IMR-90 (cell line): ENCODE measurements at regions not wholly inside any gene's neighbourhood (a gene's known extent, or its start where the extent isn't known, plus 50 kb on each side); places are given as distances from the start of the nearest gene placed in this dataset.

ENCODE experiments used
- ATAC-seq: fragments of 200-7000 bp; cut with Tn5 transposase; 2 replicates; pipeline ENCODE4 v1.9.1; 2020; ENCODE audit warnings: low read depth, mild to moderate bottlenecking, moderate library complexity
- BruUV-seq: library from RNA; stranded (reverse); fragments of 400-500 nt; replicated peaks from 2 replicates; lab custom pipeline; 2021; lab: Mats Ljungman, UMichigan
- CTCF ChIA-PET: fragments of 300-600 bp; formaldehyde crosslinking; extraction: SDS; loops from one replicate; lab custom pipeline; 2021; ENCODE audit warnings: antibody characterized with exemption; lab: Yijun Ruan, JAX
- POLR2A ChIA-PET: fragments of 300-600 bp; sonication (Branson Sonifier 250); formaldehyde crosslinking; loops from one replicate; lab custom pipeline; 2022; ENCODE audit warnings: antibody characterized with exemption; ENCODE audit not compliant: unreplicated experiment; lab: Charles Lee
- DNase-seq: peaks from one replicate; pipeline ENCODE4 v3.0.0; 2013
- H2AFZ ChIP-seq: replicated peaks from 2 replicates; pipeline ENCODE3; 2013; ENCODE audit warnings: low read length, mild to moderate bottlenecking; ENCODE audit not compliant: poor library complexity
- H2AK5ac ChIP-seq: 2 replicates; pipeline ENCODE4 v1.6.1; 2013; ENCODE audit warnings: low read depth, low read length, inconsistent platforms
- H2AK9ac ChIP-seq: replicated peaks from 2 replicates; pipeline ENCODE3; 2013; ENCODE audit warnings: mild to moderate bottlenecking, low read depth, low read length, moderate library complexity; ENCODE audit not compliant: poor library complexity
- H2BK120ac ChIP-seq: 2 replicates; pipeline ENCODE4 v1.6.1; 2013; ENCODE audit warnings: low read depth, low read length, inconsistent platforms
- H2BK15ac ChIP-seq: 3 replicates; pipeline ENCODE4 v1.6.1; 2013; ENCODE audit warnings: low read depth, low read length, inconsistent platforms
- H2BK20ac ChIP-seq: 2 replicates; pipeline ENCODE4 v1.6.1; 2013; ENCODE audit warnings: low read depth, mild to moderate bottlenecking, inconsistent platforms, low read length, moderate library complexity
- H2BK5ac ChIP-seq: 2 replicates; pipeline ENCODE4 v1.6.1; 2013; ENCODE audit warnings: mild to moderate bottlenecking, low read depth, low read length, inconsistent platforms; ENCODE audit not compliant: poor library complexity, severe bottlenecking
- H3K14ac ChIP-seq: replicated peaks from 2 replicates; pipeline ENCODE4 v1.6.1; 2013; ENCODE audit warnings: low read depth, low read length, inconsistent platforms
- H3K18ac ChIP-seq: 2 replicates; pipeline ENCODE4 v1.6.1; 2013; ENCODE audit warnings: low read depth, low read length, control low read depth
- H3K23ac ChIP-seq: 2 replicates; pipeline ENCODE4 v1.6.1; 2013; ENCODE audit warnings: low read depth, low read length, inconsistent platforms
- H3K27ac ChIP-seq: 2 replicates; pipeline ENCODE4 v1.5.1; 2013; ENCODE audit warnings: mild to moderate bottlenecking, control low read depth, low read length; ENCODE audit not compliant: insufficient read depth
- H3K27me3 ChIP-seq: 2 replicates; pipeline ENCODE4 v1.6.1; 2013; ENCODE audit warnings: low read length; ENCODE audit not compliant: control insufficient read depth, insufficient read depth
- H3K36me3 ChIP-seq: 2 replicates; pipeline ENCODE4 v1.6.1; 2013; ENCODE audit warnings: low read length, mixed read lengths; ENCODE audit not compliant: control insufficient read depth, insufficient read depth
- H3K4ac ChIP-seq: 2 replicates; pipeline ENCODE4 v1.6.1; 2013; ENCODE audit warnings: low read depth, low read length, inconsistent platforms
- H3K4me1 ChIP-seq: 2 replicates; pipeline ENCODE4 v1.6.1; 2013; ENCODE audit warnings: low read length, mixed read lengths; ENCODE audit not compliant: control insufficient read depth, insufficient read depth
- H3K4me2 ChIP-seq: 2 replicates; pipeline ENCODE4 v1.6.1; 2013; ENCODE audit warnings: low read depth, mild to moderate bottlenecking, control low read depth, low read length, moderate library complexity
- H3K4me3 ChIP-seq: 2 replicates; pipeline ENCODE4 v1.5.1; 2013; ENCODE audit warnings: low read depth, mild to moderate bottlenecking, control low read depth, low read length, moderate library complexity; ENCODE audit not compliant: insufficient read depth
- H3K56ac ChIP-seq: 2 replicates; pipeline ENCODE4 v1.6.1; 2013; ENCODE audit warnings: low read length, inconsistent platforms; ENCODE audit not compliant: insufficient read depth; ENCODE audit errors: extremely low read depth
- H3K79me1 ChIP-seq, 2 experiments: 2 replicates each; pipeline ENCODE4 v1.6.1; 2013; ENCODE audit warnings: low read length in 2 of 2, inconsistent platforms in 1 of 2, low read depth in 1 of 2
- H3K9ac ChIP-seq: 2 replicates; pipeline ENCODE4 v1.6.1; 2013; ENCODE audit warnings: low read depth, low read length, control low read depth
- H3K9me1 ChIP-seq: 2 replicates; pipeline ENCODE4 v1.6.1; 2013; ENCODE audit warnings: low read length, inconsistent platforms; ENCODE audit not compliant: insufficient read depth
- H3K9me3 ChIP-seq: 2 replicates; pipeline ENCODE4 v1.6.1; 2013; ENCODE audit warnings: low read length; ENCODE audit not compliant: control insufficient read depth, insufficient read depth
- H4K20me1 ChIP-seq: 2 replicates; pipeline ENCODE4 v1.6.1; 2013; ENCODE audit warnings: low read length, inconsistent platforms; ENCODE audit not compliant: insufficient read depth
- H4K5ac ChIP-seq: 2 replicates; pipeline ENCODE4 v1.6.1; 2013; ENCODE audit warnings: mild to moderate bottlenecking, low read depth, low read length, control low read depth
- H4K8ac ChIP-seq, 2 experiments: 2 replicates each; pipeline ENCODE4 v1.6.1; 2013; ENCODE audit warnings: low read depth in 2 of 2, low read length in 2 of 2, control low read depth in 1 of 2, inconsistent platforms in 1 of 2
- H4K91ac ChIP-seq: 2 replicates; pipeline ENCODE4 v1.6.1; 2013; ENCODE audit warnings: low read depth, low read length, inconsistent platforms; ENCODE audit not compliant: insufficient read depth
- CEBPB ChIP-seq: IDR thresholded peaks from 2 replicates; pipeline ENCODE4 v1.6.1; 2012; ENCODE audit warnings: low read depth, low read length, improper control_type of control experiment
- RFX5 ChIP-seq: IDR thresholded peaks from 2 replicates; pipeline ENCODE4 v1.8.0; 2012; ENCODE audit warnings: low read depth, mild to moderate bottlenecking, low read length, moderate library complexity
- WGBS, 2 experiments: methylation state at CpG; one replicate each; pipeline versions ENCODE4 v1.1.5 to v1.1.7; 2013; ENCODE audit warnings: missing lambda C conversion rate in 2 of 2; ENCODE audit not compliant: insufficient read length in 1 of 2; ENCODE audit errors: extremely low coverage in 2 of 2; 5-methylcytosine and 5-hydroxymethylcytosine counted together
- dilution Hi-C: fragments of 300-500 bp; cut with HindIII; formaldehyde crosslinking; loops from one replicate; pipeline ENCODE4 v1.14.3; 2018; ENCODE audit warnings: low sequenced_read_pairs; ENCODE audit not compliant: unreplicated experiment
- in situ Hi-C: fragments of 300-500 bp; cut with MboI; formaldehyde crosslinking; loops from 3 replicates; pipeline ENCODE4 v1.14.3; 2019; ENCODE audit warnings: low sequenced_read_pairs, inconsistent platforms, mixed read lengths
- intact Hi-C: fragments of 100-400 bp; cut with micrococcal nuclease; formaldehyde crosslinking; loops from 2 replicates; pipeline ENCODE4 v1.10.0; 2022

GRCh38 chr5:57685516-57686255 is 203.1 kb upstream of the ACTBL2 start:
- no peak overlapping the region for H3K18ac ChIP-seq
- ATAC-seq (no peak), DNase-seq (no peak)
- H3K27ac ChIP-seq = no peak overlapping the region
- no peak overlapping the region for H4K5ac ChIP-seq
- no peak overlapping the region for H3K23ac ChIP-seq
- no peak overlapping the region for H2AK5ac ChIP-seq
- H2BK5ac ChIP-seq = no peak overlapping the region
- no peak overlapping the region for H2AK9ac ChIP-seq
- H3K79me1 ChIP-seq = no peaks in the 10 kb centered on the region
- H3K9me1 ChIP-seq = no peaks in the 10 kb centered on the region
- peaks cover 1% of the 10 kb centered on the region for H3K4me1 ChIP-seq
- H4K20me1 ChIP-seq = no peaks in the 10 kb centered on the region
- no peak overlapping the region for H2BK20ac ChIP-seq
- WGBS, 2 experiments = no CpG with 5 or more reads among the region's 3 CpGs
- BruUV-seq = no TSS peak
- no peaks in the 10 kb centered on the region for H3K27me3 ChIP-seq
- H4K91ac ChIP-seq = no peak overlapping the region
- CTCF ChIA-PET = no interaction called here
- H3K4ac ChIP-seq = no peak overlapping the region
- H3K9ac ChIP-seq = no peak overlapping the region
- dilution Hi-C loops = no loop called here
- H4K8ac ChIP-seq = no peak overlapping the region
- intact Hi-C loops = no loop called here
- TF ChIP-seq CEBPB (peak; percentile 17; the same call in 1 of the 2 replicates), RFX5 (no peak)
- POLR2A ChIA-PET = no interaction called here
- H3K56ac ChIP-seq = no peak overlapping the region
- no peak overlapping the region for H3K4me3 ChIP-seq
- H2AFZ ChIP-seq = no peak overlapping the region
- H2BK120ac ChIP-seq = no peak overlapping the region
- no peak overlapping the region for H3K4me2 ChIP-seq
- H3K14ac ChIP-seq = no peak overlapping the region
- H2BK15ac ChIP-seq = no peak overlapping the region
- H3K36me3 ChIP-seq = no peaks in the 10 kb centered on the region
- in situ Hi-C loops = no loop called here
- H3K9me3 ChIP-seq = no peaks in the 10 kb centered on the region
